Adrenal gland (tissue), 9 donors: ENCODE measurements at regions not wholly inside any gene's neighbourhood (a gene's known extent, or its start where the extent isn't known, plus 50 kb on each side); places are given as distances from the start of the nearest gene placed in this dataset.
"Not testable (repeated sequence)": the region's sequence is repeated elsewhere in the genome, so short reads cannot be mapped to it uniquely, and the experiment has no call there.

Experiments
- DNase-seq, 7 donors: peaks; one replicate each; pipeline ENCODE4 v3.0.0-alpha.2; 2019 to 2020
- H3K27ac ChIP-seq, 5 donors: fragments of 200-600 bp; sonication (generic) in 4 of 5; 1 replicate in 3 of 5; 2 replicates in 2 of 5; pipeline versions ENCODE4 v1.5.1 to v1.8.0; 2016 to 2020; ENCODE audit warnings: mild to moderate bottlenecking in 1 of 5
- H3K27me3 ChIP-seq: fragments of 200-600 bp; 2 replicates; pipeline ENCODE4 v1.8.0; 2021
- H3K36me3 ChIP-seq, 2 donors: fragments of 200-600 bp; replicated peaks in 1 of 2; 1 replicate in 1 of 2; 2 replicates in 1 of 2; pipeline versions ENCODE4 v1.5.1 to v1.8.0; 2018 to 2022
- H3K4me1 ChIP-seq, 2 donors: fragments of 200-600 bp; replicated peaks in 1 of 2; 1 replicate in 1 of 2; 2 replicates in 1 of 2; pipeline versions ENCODE4 v1.5.1 to v1.8.0; 2018 to 2021
- H3K4me3 ChIP-seq, 4 donors: fragments of 200-600 bp; sonication (generic) in 3 of 4; one replicate each; pipeline ENCODE4 v1.5.1; 2016 to 2018
- H3K9me3 ChIP-seq, 3 donors: fragments of 200-600 bp; sonication (generic) in 1 of 3; replicated peaks in 1 of 3; 1 replicate in 2 of 3; 2 replicates in 1 of 3; pipeline versions ENCODE4 v1.5.1 to v1.8.0; 2016 to 2021
- POLR2A ChIP-seq, 2 donors: fragments of 450-650 bp; IDR thresholded peaks; one replicate each; pipeline ENCODE4 v1.6.1; 2017; ENCODE audit warnings: antibody characterized with exemption in 2 of 2, mild to moderate bottlenecking in 2 of 2, moderate library complexity in 1 of 2
- WGBS, 4 donors: extraction: QIAGEN DNeasy Blood & Tissue Kit in 2 of 4; methylation state at CpG; one replicate each; pipeline versions ENCODE4 v1.1.5 to v1.1.7; 2013 to 2017; 5-methylcytosine and 5-hydroxymethylcytosine counted together
- intact Hi-C, 2 donors: fragments of 100-400 bp; cut with DNase I; formaldehyde crosslinking; loops; one replicate each; pipeline versions ENCODE4 v1.14.1 to v1.15.0; 2022 to 2023
- TF ChIP-seq, protein P1 (sequence below), 6 experiments: fragments of 450-650 bp in 4 of 6; fragments of 200-600 bp in 2 of 6; sonication (generic) in 1 of 6; IDR thresholded peaks; 1 replicate in 5 of 6; 2 replicates in 1 of 6; pipeline versions ENCODE4 v1.5.1 to v1.8.0; 2016 to 2021; ENCODE audit warnings: antibody characterized with exemption in 6 of 6, mild to moderate bottlenecking in 2 of 6, moderate library complexity in 1 of 6
- donor health status: healthy with polysubstance abuse.
- donor health status: Bipolar disorder and iron deficiency.
- donor health status: DM: yes; HTN: yes; CAD: no.
- donor health status: DM: no; HTN: no; CAD: no.
- donor health status: DM: no; HTN: no; CAD: no.

DNA sequence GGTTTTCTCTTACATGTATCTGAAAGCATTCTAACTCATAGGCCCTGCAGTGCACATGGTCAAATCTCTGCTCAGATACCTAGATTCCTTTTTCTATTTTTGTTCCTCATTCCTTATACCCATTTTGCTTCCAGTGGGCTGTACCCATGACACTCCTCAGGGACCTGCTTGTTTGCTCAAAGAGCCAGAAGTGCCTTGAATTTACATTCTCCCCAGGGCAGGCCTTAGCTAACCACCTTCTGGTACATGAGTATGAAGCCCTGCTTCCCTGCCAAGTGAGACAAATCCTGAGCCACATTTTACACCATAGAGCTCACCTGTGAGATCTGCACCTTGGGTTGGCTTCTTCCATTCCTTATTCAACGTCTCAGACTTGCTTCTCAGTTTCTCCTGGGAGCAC, 326.6 kb upstream of the SASH1 start:
- Histone ChIP-seq H3K36me3 (no peaks in the 10 kb centered on the region), H3K27ac (no peak overlapping the region), H3K4me1 (no peaks in the 10 kb centered on the region), H3K27me3 (no peaks in the 10 kb centered on the region), H3K9me3 (no peaks in the 10 kb centered on the region), H3K4me3 (no peak overlapping the region)
- 67 to 82% (median 75%) methylated on average over 1 of the region's 1 CpG for WGBS, 4 donors
- no peak for DNase-seq
- intact Hi-C loops, result no loop called here
- no peak for TF ChIP-seq POLR2A (IDR thresholded peaks at IDR 0.05)
- TF ChIP-seq, protein P1, sequence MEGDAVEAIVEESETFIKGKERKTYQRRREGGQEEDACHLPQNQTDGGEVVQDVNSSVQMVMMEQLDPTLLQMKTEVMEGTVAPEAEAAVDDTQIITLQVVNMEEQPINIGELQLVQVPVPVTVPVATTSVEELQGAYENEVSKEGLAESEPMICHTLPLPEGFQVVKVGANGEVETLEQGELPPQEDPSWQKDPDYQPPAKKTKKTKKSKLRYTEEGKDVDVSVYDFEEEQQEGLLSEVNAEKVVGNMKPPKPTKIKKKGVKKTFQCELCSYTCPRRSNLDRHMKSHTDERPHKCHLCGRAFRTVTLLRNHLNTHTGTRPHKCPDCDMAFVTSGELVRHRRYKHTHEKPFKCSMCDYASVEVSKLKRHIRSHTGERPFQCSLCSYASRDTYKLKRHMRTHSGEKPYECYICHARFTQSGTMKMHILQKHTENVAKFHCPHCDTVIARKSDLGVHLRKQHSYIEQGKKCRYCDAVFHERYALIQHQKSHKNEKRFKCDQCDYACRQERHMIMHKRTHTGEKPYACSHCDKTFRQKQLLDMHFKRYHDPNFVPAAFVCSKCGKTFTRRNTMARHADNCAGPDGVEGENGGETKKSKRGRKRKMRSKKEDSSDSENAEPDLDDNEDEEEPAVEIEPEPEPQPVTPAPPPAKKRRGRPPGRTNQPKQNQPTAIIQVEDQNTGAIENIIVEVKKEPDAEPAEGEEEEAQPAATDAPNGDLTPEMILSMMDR (IDR thresholded peaks at IDR 0.05), result no peak

- no peaks in the 10 kb centered on the region for H3K4me1 ChIP-seq
- H3K9me3 ChIP-seq, result no peaks in the 10 kb centered on the region
- no peak overlapping the region for H3K27ac ChIP-seq
- DNase-seq, result no peak
- WGBS, 4 donors, result 11 to 21% (median 17%) methylated on average over 1 of the region's 1 CpG
- no peak for TF ChIP-seq POLR2A (IDR thresholded peaks at IDR 0.05)
- TF ChIP-seq, protein P1 (IDR thresholded peaks at IDR 0.05), result no peak
- H3K4me3 ChIP-seq, result no peak overlapping the region
- no peaks in the 10 kb centered on the region for H3K36me3 ChIP-seq
- no peaks in the 10 kb centered on the region for H3K27me3 ChIP-seq
- intact Hi-C loops, result no loop called here
Observed at GRCh38 chr6:148021165-148021564, 321.5 kb upstream of the SASH1 start.

GRCh38 chr6:148021699-148022098, 320.9 kb upstream of the SASH1 start:
- Histone ChIP-seq H3K27ac (no peak overlapping the region), H3K4me1 (no peaks in the 10 kb centered on the region), H3K4me3 (no peak overlapping the region), H3K27me3 (no peaks in the 10 kb centered on the region), H3K36me3 (no peaks in the 10 kb centered on the region), H3K9me3 (no peaks in the 10 kb centered on the region)
- no peak for TF ChIP-seq POLR2A (IDR thresholded peaks at IDR 0.05)
- TF ChIP-seq, protein P1 (IDR thresholded peaks at IDR 0.05), result no peak
- intact Hi-C loops, result no loop called here
- peak in 1 of 7 donors; percentile 5 for DNase-seq
- WGBS, 4 donors, result 43 to 47% (median 46%) methylated on average over 5 of the region's 5 CpGs

DNA sequence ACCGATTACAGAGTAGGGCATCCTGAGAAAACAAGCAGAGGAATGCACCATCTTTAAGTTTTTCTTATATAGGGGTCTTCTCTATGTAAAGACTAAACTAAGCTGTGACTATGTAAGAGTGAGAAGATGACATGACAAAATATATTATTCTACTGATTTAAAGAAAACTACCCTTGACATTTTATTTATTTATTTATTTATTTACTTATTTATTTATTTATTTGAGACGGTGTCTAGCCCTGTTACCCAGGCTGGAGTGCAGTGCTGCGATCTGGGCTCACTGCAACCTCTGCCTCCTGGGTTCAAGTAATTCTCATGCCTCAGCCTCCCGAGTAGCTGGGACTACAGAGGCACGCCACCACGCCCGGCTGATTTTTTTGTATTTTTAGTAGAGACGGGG, 320.4 kb upstream of the SASH1 start:
- H3K27me3 ChIP-seq, H3K27ac ChIP-seq, DNase-seq, H3K4me1 ChIP-seq, H3K36me3 ChIP-seq, intact Hi-C loops, H3K4me3 ChIP-seq, H3K9me3 ChIP-seq: not testable (repeated sequence)
- 85 to 93% (median 90%) methylated on average over 8 of the region's 8 CpGs for WGBS, 4 donors

- WGBS, 4 donors, result 66 to 84% (median 75%) methylated on average over 1 of the region's 1 CpG
- no peak for DNase-seq
- H3K27me3 ChIP-seq, result no peaks in the 10 kb centered on the region
- intact Hi-C loops, result no loop called here
- H3K4me1 ChIP-seq, result no peaks in the 10 kb centered on the region
- TF ChIP-seq, protein P1 (IDR thresholded peaks at IDR 0.05), result no peak
- TF ChIP-seq POLR2A (IDR thresholded peaks at IDR 0.05), result no peak
- no peak overlapping the region for H3K4me3 ChIP-seq
- H3K9me3 ChIP-seq, result no peaks in the 10 kb centered on the region
- no peak overlapping the region for H3K27ac ChIP-seq
- H3K36me3 ChIP-seq, result no peaks in the 10 kb centered on the region
Observed at GRCh38 chr6:148027201-148027600, 315.4 kb upstream of the SASH1 start.
